ENCODE measurements at regions not wholly inside any gene's neighbourhood (a gene's known extent, or its start where the extent isn't known, plus 50 kb on each side); places are given as distances from the start of the nearest gene placed in this dataset.

DNA sequence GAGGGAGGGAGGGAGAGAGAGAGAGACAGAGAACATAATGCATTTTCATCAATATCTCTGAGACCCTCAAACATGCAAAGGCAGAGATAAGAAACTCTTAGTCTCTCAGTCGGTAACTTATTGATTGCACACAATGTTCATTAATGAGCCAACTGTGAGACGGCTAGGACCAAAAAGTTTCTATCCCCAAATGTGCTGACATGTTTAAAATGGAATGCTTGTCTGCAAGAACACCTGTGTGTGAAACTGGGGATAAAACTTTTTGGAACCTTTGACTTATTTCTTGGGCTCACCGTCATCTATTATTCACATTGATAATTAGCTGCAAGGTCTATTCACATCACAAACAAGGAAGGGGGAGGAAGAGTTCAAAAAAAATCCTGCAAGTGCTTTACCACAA, 477.9 kb downstream of the STIM2 start:
- no peak for TF ChIP-seq CTCF (conservative IDR thresholded peaks at IDR 0.05; ENCODE audit: low read depth in 2 of 2)
- no peak for TF ChIP-seq EZH2 (IDR thresholded peaks at IDR 0.05; ENCODE audit: low read depth, unreplicated experiment)
- no peak for TF ChIP-seq ETS1 (IDR thresholded peaks at IDR 0.05)
- TF ChIP-seq POLR2AphosphoS5 (IDR thresholded peaks at IDR 0.05; ENCODE audit: low read depth) = no peak
- TF ChIP-seq JUNB (IDR thresholded peaks at IDR 0.05; ENCODE audit: unreplicated experiment) = no peak
